ENCODE measurements at regions not wholly inside any gene's neighbourhood (a gene's known extent, or its start where the extent isn't known, plus 50 kb on each side); places are given as distances from the start of the nearest gene placed in this dataset.

DNA sequence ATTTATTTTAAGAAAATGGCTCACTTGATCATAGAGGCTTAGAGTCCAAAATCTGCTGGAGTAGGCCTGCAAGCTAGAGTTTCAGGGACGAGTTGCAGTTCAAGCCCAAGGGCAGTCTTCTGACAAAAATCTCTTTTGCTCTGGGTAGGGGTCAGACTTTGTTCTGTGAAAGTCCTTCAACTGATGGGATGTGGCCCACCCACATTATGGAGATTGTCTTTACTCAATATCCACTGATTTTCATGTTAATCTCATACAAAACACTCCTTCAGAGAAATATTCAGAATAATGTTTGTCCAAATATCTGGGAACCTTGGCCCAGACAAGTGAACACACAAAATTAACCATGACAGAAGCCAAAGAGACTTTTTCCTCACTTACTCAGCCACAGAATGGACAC is 98.6 kb upstream of the RSPO3 start:
- DNase-seq: no peak

DNA sequence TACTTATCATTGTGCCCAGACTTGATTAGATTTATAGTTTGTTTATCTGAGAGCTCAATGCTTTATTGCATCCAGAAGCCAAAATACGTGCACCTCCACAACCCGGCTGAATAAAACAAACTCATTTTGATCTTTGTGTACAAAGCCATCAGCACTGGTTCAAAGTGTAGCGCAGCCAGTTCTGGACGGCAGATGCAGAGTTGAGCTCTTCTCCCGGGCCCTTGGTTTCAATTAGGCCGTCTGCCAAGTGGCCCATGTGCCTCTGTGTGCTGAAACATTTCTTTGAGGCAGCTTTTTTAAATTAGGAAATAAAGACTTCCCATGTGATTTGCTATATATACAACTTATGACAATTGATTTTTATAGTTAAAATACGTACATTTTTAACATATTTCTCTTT is 96.2 kb upstream of the RSPO3 start:
- no peak for DNase-seq

DNA sequence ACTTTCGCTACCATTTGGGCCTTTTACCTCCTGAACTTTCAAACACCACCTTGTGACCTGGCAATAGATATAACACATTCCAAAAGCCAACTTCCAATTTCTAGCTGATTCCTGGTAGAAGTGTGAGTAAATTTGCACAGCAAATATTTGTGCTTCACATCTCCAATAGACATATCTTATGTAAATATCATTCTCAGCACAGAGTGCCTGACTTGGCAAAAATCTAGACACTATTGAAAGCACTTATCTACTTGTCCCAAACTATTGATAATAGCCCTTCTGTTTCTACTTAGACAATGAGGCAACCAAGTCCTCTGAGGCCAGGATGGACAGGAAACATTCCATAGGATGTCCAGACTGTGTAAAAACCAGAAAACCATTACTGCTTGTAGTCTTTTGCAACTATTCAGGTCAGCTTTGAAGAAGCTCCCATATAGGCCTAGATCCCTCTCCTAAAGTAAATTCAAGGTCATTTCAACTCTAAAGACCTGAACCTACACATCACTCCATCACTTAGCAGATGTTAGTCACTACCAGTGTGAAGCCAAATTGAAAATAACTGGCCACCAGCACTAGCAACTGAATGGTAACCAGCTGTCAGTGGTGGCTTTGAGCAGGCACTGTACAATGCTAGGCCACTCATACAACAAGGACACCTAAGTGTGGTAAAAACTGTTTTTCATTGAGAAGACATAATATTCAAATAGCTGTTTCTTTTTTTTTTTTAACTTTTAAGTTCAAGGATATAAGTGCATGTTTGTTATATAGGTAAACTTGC is 95.3 kb upstream of the RSPO3 start:
- no peak for DNase-seq

DNA sequence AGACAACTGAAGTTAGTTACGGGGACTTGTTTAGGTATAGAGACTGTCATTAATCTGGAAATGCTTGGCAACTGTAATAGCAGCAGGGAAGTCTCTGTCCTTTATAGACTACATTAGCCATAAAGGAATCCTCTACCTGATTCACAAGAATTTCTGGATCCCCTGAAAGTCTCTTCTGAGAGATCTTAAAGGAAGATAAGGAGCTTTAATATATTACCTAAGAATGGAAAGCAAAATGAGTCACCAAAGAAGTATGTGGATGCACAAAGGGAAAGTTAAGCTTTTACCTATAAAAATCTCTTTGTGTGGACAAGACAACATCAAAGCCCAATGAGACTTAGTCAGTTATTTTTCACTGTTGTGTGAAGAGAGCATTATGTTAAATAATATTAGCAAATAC is 92.2 kb upstream of the RSPO3 start:
- DNase-seq: no peak

DNA sequence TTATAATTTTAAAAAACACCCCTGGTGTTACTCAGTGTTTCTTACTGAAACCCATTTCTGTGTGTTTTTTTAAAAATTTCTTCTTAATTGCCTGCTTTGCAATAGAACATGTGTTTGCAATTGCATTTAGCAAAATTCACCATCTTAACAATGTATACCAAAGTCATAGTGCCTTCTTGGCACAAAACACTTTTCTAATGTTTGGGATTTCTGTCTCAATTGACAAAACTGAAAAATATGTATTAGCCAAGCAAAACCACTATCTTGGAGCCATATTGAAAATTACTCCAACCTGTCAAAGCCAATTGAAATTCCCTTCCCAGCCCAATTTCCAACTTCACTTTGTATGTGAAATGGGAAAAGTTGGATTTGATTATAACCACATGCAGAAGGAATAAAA is 88.4 kb upstream of the RSPO3 start:
- no peak for DNase-seq

DNA sequence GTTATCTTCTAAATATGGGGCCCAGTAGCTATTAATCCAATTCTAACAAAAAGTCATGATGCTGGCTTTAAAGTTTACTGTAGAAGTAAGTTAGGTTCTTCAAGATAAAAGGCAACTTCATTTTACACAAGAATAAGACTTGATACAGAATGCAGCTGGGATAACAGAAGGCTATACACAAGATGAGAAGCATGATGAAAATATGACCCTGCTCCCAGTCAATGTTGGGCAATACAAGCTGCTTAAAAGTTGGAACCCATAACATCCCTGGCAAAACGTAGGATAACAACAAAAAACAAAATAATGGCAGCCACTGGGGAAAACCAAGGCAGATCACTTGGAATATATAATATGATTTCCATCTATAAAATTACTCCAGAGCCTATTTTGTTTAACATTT is 87.6 kb upstream of the RSPO3 start:
- DNase-seq: no peak

DNA sequence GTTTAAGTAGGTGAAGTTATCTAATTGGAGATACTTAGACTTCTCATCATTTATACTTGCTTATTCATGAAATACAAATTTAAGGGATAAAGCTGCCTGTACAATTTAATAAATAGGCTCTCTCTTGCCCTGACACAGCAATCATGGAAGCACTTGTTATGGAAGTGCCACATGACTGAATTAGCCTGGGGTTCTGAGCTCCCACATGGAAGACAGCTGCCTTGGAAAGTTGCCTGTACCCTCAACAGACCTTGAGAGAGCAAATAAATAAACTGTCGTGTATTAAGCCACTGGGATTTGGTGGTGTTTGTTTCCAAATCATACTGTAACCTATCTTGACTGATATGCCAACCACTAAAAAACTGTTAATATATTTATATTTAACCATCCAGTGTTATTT is 87.0 kb upstream of the RSPO3 start:
- no peak for DNase-seq

DNA sequence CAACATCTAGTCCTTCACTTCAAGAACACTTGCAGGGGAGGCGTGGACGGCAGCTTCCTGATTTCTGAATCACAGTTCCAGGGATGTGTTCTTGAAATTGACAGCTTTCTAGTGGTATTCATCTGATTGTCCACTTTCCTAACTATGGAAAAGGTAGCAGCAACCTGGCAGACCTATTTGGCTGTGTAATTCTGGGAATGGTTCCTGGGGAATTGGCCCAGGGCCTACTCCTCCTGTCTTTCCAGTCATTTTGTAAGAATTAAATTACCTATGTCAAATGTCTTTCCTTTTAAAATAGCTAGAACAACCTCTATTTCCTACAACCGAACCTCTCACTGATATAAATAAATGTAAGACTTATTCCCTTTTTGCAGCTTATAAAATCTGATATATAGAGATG is 85.5 kb upstream of the RSPO3 start:
- no peak for DNase-seq

DNA sequence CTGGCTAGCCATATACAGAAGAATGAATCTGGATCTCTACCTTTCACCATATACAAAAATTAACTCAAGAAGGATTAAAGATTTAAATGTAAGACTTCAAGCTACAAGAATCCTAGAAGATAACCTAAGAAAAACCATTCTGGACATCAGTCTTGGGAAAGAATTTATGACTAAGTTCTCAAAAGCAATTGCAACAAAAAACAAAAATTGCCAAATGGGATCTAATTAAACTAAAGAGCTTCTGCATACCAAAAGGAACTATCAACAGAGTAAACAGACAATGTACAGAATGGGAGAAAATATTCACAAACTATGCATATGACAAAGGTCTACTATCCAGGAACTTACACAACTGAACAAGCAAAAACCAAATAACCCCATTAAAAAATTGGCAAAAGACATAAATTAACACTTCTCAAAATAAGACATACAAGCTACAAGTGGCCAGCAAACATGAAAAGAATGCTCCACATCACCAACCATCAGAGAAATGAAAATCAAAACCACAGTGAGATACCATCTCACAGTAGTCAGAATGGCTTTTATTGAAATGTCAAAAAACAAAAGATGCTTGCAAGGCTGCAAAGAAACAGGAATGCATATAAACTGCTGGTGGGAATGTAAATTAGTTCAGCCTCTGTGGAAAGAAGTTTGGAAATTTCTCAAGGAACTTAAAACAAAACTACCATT is 66.8 kb upstream of the RSPO3 start:
- no peak for DNase-seq

DNA sequence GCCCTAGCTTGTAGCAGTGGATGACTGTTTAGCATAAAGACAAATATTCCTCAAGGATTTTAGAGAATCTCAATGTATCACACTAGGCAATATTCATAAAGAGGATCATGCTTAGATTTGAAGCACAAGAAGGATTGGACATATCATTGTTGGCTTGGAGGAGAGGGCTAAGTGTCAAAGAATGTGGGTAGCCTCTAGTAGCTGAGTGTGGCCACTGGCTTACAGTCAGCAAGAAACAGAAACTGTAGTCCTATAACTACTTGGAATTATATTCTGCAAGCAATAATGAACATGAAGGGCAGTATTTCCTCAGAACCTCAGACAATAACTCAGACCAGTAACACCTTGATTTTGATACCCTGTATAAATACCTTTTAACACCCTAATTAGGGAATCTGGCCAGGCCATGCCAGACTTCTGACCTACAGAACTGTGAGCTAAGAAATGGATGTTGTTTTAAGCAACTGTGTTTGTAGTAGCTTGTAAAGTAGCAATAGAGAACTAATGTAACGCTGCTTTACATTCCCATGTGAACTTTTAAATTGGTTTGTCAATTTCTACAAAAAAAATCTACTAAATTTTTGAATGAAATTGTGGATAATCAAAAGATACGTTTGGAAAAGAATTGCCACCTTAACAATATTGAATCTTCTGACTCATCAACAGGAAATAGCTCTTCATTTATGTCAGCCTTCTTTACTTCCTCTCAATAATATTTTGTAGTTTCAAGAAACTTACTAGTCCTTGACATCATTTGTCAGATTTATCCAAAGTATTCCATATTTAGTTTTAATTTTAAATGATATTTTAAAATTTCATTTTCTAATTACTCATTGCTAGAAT is 65.2 kb upstream of the RSPO3 start:
- no peak for DNase-seq

DNA sequence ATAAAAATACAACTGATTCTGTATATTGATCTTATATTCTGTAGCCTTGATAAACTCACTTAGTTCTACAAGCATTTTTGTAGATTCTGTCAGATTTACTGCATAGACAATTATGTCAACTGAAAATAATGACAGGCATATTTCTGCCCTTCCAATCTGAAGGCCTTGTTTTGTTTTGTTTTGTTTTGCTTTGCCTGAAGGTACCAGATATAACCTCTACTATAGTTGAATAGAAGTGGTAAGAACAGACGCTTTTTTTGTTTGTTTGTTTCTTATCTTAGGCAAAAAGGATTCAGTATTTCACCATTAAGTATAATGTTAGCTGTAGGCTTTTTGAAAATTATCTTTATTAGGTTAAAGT is 64.6 kb upstream of the RSPO3 start:
- DNase-seq: no peak

DNA sequence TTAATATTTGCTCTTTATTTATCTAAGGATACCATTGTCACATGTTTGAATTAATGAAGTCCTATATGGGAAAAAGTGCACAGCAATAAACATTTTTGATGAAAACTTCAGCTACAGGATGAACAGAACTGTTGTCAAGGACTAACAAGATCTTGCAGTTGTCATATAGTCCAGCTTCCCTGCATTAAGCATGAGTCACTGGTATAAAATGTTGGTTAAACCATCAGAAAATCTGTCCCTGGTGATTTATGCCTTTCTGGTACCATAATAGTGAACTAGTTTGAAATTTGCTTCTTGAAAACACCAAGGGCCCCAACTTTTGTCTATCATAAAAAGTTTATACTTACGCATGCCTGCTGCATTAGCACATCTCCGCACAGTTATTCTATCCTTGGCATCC is 60.4 kb upstream of the RSPO3 start:
- DNase-seq: no peak

DNA sequence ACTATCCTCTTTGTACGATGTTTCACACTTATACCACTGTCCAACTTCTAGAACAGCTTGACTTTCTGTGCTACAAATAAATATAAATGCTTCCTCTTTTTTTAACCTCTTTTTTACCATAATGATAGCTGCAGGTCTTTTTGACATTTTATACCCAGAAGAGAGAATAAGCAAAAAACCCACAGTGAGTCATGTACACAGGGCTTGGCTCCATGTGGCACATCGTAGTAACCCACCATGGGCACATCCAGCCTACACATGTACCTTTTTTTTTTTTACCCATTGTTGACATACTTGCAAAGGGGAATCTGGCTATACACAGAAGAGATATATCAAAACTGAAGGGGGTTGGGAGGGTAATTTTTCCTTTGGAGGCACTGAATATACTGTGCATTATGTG is 59.5 kb upstream of the RSPO3 start:
- DNase-seq: no peak

All from KG1 (cell line).